ENCODE measurements at regions not wholly inside any gene's neighbourhood (a gene's known extent, or its start where the extent isn't known, plus 50 kb on each side); places are given as distances from the start of the nearest gene placed in this dataset.
A peak's percentile ranks its signal among the peaks of the same experiment; 100 is the strongest.
"Not testable (repeated sequence)": the region's sequence is repeated elsewhere in the genome, so short reads cannot be mapped to it uniquely, and the experiment has no call there.

DNA sequence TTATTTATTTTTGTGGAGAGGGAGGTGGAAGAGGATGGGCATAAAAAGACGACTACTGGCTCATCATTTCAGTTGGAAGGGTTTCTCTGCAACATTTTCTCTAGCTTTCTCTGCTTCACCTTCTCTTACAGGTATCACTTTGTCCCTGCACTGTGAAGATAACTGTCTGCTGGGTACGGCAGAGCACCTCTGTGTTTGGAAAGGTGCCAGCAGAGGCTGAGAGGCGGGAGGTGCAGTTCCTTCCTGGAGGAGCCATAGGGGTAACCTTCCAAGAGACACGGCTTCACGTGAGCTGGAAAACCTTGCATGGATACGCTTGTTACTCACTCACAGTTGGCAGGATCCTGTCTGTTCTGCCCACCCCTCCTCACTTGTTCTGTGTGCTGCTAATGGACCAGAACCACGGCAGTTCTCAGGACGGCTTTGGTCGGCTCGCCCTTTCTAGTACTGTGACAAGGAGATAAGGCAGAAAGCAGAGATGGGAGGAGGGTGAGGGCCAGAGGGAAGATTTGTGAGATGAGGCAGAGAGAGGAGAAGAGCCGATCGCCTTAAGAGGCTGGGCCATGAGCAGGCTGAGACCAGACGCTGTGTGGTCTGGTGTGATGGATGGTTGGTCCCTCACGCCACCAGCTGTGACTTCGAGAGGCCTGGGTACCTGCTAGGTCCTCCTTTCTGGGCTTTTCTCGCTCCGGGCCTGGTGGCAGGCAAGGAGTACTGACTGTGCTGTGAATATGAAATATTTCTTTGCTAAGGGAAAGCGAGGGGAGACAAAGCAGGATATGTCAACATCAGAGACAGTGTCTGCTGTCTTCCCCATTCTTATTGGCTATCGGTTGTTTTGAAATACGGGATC is 66.8 kb downstream of the MRPL57 start:
- H3K9ac ChIP-seq (ENCODE audit: low read length): no peak overlapping the region
- H3K4me3 ChIP-seq (ENCODE audit: low read length): no peak overlapping the region
- no peaks in the 10 kb centered on the region for H3K27me3 ChIP-seq (ENCODE audit: control insufficient read depth, insufficient read depth, low read length)
- H3K4me1 ChIP-seq (ENCODE audit: control insufficient read depth, insufficient read depth, low read length): no peaks in the 10 kb centered on the region
- no peaks in the 10 kb centered on the region for H3K36me3 ChIP-seq (ENCODE audit: control insufficient read depth, insufficient read depth, low read length)
- peak overlapping the region; percentile 65 for H3K27ac ChIP-seq (ENCODE audit: low read depth, low read length)

DNA sequence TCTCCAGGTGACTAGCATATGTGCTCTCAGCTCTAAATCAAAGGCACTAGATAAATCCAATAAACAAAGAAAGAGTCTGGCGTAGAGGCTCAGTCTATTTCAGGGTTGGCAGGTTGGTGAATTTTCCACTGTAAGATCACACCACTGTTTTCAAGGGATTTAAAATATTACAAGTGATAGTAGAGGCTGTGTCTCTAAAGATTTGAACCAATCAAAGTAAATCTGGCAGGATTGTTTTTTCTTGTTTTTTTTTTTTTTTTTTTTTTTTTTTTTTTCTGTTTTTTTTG is 67.4 kb downstream of the MRPL57 start:
- H3K27ac ChIP-seq (ENCODE audit: low read depth, low read length): peak overlapping the region; percentile 65
- H3K36me3 ChIP-seq (ENCODE audit: control insufficient read depth, insufficient read depth, low read length); H3K9ac ChIP-seq (ENCODE audit: low read length); H3K27me3 ChIP-seq (ENCODE audit: control insufficient read depth, insufficient read depth, low read length); H3K4me3 ChIP-seq (ENCODE audit: low read length); H3K4me1 ChIP-seq (ENCODE audit: control insufficient read depth, insufficient read depth, low read length): not testable (repeated sequence)

DNA sequence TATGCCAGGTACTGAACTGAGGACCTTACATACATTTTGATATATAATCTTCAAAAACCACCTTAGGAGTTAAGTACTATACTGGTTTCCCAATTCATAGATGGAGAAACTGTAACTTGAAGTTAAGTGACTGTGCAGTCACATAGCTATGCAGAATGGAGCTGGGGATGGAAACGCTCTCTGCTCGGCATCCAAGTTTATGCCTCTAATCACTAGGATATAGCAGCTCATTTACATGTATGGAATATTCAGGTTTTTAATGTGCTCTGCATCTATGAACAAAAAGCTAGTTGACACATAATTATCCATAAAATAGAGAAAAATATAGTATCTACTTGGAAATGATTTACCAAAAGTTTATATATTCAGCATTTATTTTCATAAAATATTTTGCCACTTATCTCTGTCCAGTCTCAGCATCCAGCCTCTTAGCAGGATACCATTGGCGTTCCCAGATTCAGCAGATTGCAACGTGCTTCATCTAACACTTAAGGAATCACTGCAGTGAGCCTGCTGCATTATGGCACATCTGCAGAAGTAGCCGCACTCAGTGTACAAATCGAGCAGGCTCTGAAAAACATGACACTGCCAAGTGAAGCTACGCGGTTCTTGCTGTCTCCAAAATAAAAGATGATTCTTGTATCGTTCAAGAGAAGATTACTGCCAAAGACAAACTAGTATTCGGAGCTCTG is 70.4 kb downstream of the MRPL57 start:
- H3K9ac ChIP-seq (ENCODE audit: low read length): no peak overlapping the region

DNA sequence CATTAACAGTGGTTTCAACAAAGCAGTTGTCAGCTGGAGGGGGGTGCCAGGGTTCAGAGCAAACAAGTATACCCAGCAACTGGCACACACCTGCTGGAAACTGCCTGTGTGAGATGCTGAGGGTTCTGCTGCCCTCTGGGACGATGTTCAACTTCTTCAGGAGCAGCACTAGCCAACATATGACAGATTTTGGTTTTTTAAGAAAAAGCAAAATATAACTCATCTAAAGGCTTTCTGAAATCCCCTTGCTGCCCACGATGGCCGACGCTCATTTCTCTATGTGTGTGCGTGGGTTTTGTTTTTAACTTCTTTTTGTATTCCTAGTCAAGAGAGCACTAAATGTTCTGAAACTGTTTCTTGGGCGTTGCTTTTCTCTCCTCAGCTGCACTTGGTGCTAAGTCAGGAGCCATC is 79.9 kb downstream of the MRPL57 start:
- Histone ChIP-seq H3K9ac (ENCODE audit: low read length) (no peak overlapping the region), H3K36me3 (ENCODE audit: control insufficient read depth, insufficient read depth, low read length) (no peaks in the 10 kb centered on the region), H3K27me3 (ENCODE audit: control insufficient read depth, insufficient read depth, low read length) (no peaks in the 10 kb centered on the region), H3K4me1 (ENCODE audit: control insufficient read depth, insufficient read depth, low read length) (no peaks in the 10 kb centered on the region), H3K4me3 (ENCODE audit: low read length) (no peak overlapping the region), H3K27ac (ENCODE audit: low read depth, low read length) (no peak overlapping the region)

More for the DNA sequence above, 70.4 kb downstream of the MRPL57 start:
- no peaks in the 10 kb centered on the region for H3K27me3 ChIP-seq (ENCODE audit: control insufficient read depth, insufficient read depth, low read length)
- no peak overlapping the region for H3K4me3 ChIP-seq (ENCODE audit: low read length)
- no peak overlapping the region for H3K27ac ChIP-seq (ENCODE audit: low read depth, low read length)
- H3K4me1 ChIP-seq (ENCODE audit: control insufficient read depth, insufficient read depth, low read length): no peaks in the 10 kb centered on the region
- no peaks in the 10 kb centered on the region for H3K36me3 ChIP-seq (ENCODE audit: control insufficient read depth, insufficient read depth, low read length)

DNA sequence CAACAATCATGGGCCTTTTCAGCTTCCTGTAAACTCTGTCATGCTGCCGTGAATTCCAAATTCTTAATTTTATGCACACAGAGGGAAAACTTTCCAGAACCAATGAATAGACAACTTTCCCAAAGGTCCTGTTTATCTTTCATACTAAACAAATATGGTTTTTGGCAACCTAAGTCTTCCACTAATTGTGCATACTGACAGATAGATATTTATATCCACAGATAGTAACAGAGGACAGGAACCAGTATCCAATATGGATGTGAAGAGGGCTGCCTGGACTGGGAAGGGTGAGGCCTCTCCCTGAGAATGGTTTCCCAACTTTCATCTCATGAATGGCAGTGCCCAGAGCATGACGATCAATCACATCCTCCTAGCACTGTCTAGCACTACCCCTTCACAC is 80.4 kb downstream of the MRPL57 start:
- Histone ChIP-seq H3K27ac (ENCODE audit: low read depth, low read length) (no peak overlapping the region), H3K27me3 (ENCODE audit: control insufficient read depth, insufficient read depth, low read length) (no peaks in the 10 kb centered on the region), H3K4me1 (ENCODE audit: control insufficient read depth, insufficient read depth, low read length) (no peaks in the 10 kb centered on the region), H3K4me3 (ENCODE audit: low read length) (no peak overlapping the region), H3K36me3 (ENCODE audit: control insufficient read depth, insufficient read depth, low read length) (no peaks in the 10 kb centered on the region), H3K9ac (ENCODE audit: low read length) (no peak overlapping the region)

DNA sequence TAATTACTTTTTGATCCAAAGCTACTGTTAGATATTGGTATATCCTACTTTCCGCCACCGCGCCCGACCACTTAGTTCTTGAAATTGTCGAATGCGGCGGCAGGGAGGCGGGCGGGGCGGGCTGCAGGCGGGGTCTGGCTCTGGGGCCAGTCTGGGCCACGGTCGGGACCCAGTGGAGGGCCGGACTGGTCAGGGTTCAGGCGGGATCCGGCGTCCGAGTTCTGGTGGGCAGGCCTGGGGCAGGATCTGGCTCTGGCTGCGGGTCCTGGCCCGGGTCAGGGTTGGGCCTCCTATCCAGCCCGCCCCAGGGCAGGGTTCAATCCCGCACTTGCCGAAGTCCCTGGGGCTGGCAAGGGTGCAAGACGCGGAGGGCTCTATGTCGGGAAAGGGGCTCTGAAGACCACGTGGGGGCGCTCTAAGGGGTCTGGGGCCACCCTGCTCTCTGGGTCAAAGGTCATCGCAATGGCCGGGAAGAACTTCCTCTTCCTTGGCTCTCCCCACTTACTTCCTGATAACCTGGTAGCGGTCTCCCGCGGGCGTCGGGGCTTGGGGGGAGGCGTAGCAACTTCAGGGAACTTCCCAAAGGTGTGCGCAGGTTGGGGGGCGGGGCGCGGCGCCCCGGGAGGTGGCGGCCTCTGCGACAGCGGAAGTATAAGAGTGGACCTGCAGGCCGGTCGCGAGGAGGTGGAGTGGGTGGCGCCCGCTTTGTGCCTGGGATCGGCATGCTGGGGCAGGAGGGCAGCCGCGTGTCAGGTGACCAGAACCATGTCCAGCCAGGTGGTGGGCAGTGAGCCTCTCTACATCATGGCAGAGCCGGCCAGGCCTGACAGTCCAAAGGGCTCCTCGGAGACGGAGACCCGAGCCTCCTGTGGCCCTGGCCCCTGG is 83.4 kb downstream of the MRPL57 start:
- Histone ChIP-seq H3K4me3 (ENCODE audit: low read length) (no peak overlapping the region), H3K9ac (ENCODE audit: low read length) (no peak overlapping the region), H3K4me1 (ENCODE audit: control insufficient read depth, insufficient read depth, low read length) (no peaks in the 10 kb centered on the region), H3K27ac (ENCODE audit: low read depth, low read length) (no peak overlapping the region), H3K27me3 (ENCODE audit: control insufficient read depth, insufficient read depth, low read length) (no peaks in the 10 kb centered on the region), H3K36me3 (ENCODE audit: control insufficient read depth, insufficient read depth, low read length) (no peaks in the 10 kb centered on the region)

DNA sequence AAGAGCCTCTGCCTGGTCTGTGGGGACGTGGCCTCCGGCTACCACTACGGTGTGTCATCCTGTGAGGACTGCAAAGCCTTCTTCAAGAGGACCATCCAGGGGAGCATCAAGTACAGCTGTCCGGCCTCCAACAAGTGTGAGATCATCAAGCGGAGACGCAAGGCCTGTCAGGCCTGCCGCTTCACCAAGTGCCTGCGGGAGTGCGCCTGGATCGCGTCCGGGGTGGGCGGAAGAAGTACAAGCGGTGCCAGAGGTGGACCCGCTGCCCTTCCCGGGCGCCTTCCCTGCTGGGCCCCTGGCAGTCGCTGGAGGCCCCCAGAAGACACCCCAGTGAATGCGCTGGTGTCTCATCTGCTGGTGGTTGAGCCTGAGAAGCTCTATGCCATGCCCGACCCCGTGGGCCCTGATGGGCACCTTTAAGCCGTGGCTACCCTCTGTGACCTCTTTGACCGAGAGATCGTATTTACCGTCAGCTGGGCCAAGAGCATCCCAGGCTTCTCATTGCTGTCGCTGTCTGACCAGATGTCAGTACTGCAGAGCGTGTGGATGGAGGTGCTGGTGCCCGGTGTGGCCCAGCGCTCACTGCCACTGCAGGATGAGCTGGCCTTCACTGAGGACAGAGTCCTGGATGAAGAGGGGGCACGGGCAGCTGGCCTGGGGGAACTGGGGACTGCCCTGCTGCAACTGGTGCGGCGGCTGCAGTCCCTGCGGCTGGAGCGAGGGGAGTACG is 84.3 kb downstream of the MRPL57 start:
- H3K27ac ChIP-seq (ENCODE audit: low read depth, low read length); H3K9ac ChIP-seq (ENCODE audit: low read length); H3K4me1 ChIP-seq (ENCODE audit: control insufficient read depth, insufficient read depth, low read length); H3K4me3 ChIP-seq (ENCODE audit: low read length); H3K27me3 ChIP-seq (ENCODE audit: control insufficient read depth, insufficient read depth, low read length); H3K36me3 ChIP-seq (ENCODE audit: control insufficient read depth, insufficient read depth, low read length): not testable (repeated sequence)

DNA sequence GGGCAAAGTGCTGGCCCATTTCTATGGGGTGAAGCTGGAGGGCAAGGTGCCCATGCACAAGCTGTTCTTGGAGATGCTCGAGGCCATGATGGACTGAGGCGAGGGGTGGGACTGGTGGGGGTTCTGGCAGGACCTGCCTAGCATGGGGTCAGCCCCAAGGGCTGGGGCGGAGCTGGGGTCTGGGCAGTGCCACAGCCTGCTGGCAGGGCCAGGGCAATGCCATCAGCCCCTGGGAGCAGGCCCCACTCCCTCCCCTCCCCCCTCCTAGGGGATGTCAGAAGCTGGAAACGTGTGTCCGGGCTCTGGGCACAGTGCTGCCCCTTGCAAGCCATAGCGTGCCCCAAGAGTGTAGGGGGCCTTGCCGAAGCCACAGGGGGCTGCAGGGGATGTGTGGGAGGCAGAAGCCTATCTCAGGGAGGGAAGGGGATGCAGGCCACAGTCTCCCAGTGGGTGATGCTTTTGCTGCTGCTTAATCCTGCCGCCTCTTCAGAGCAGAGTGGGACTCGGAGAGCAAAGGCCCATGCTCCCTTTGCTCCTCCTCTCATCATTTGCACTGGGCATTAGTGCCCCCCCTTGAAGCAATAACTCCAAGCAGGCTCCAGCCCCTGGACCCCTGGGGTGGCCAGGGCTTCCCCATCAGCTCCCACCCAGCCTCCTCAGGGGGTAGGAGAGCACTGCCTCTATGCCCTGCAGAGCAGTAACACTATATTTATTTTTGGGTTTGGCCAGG is 85.2 kb downstream of the MRPL57 start:
- H3K9ac ChIP-seq (ENCODE audit: low read length); H3K4me3 ChIP-seq (ENCODE audit: low read length); H3K27ac ChIP-seq (ENCODE audit: low read depth, low read length); H3K36me3 ChIP-seq (ENCODE audit: control insufficient read depth, insufficient read depth, low read length); H3K27me3 ChIP-seq (ENCODE audit: control insufficient read depth, insufficient read depth, low read length); H3K4me1 ChIP-seq (ENCODE audit: control insufficient read depth, insufficient read depth, low read length): not testable (repeated sequence)

DNA sequence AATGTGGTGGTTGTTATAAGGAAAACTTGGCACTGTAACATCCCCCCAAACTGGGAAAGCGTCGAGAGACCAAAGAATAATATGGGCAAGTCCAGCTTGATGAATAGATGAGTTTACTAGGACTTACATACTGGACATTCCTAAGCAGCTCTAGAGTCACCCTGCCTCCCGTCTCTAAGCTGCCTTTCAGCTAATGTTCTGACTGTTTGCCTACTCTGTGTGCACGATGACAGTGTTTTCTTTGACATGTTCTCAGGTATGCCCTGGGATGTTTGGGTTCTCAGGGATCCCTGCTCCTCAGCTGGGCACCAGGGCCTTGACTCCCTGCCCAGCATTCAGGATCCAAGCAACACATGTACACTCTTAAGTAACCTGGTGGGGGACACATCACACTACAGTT is 87.5 kb downstream of the MRPL57 start:
- H3K36me3 ChIP-seq (ENCODE audit: control insufficient read depth, insufficient read depth, low read length); H3K4me1 ChIP-seq (ENCODE audit: control insufficient read depth, insufficient read depth, low read length); H3K4me3 ChIP-seq (ENCODE audit: low read length); H3K27ac ChIP-seq (ENCODE audit: low read depth, low read length); H3K27me3 ChIP-seq (ENCODE audit: control insufficient read depth, insufficient read depth, low read length); H3K9ac ChIP-seq (ENCODE audit: low read length): not testable (repeated sequence)

DNA sequence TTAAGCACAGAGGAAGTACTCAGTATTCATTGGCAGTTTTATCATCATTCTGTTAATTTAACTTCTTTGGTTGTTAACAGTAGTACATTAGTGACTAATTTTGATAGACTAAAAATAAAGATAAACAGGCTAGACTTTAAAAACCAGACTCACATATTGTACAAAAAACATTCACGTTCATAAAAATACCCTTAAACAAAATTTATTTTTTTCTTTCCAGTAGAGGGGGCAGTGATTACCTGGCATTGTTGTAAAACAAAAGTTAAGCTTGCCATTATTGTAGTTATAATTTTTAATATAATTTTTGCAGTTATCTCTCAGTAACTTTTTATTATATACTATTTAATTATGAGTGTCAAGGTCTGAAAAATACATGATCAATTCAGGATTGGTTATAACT is 92.0 kb downstream of the MRPL57 start:
- not testable (repeated sequence) for H3K36me3 ChIP-seq (ENCODE audit: control insufficient read depth, insufficient read depth, low read length); H3K27ac ChIP-seq (ENCODE audit: low read depth, low read length); H3K4me1 ChIP-seq (ENCODE audit: control insufficient read depth, insufficient read depth, low read length); H3K27me3 ChIP-seq (ENCODE audit: control insufficient read depth, insufficient read depth, low read length); H3K4me3 ChIP-seq (ENCODE audit: low read length); H3K9ac ChIP-seq (ENCODE audit: low read length)

DNA sequence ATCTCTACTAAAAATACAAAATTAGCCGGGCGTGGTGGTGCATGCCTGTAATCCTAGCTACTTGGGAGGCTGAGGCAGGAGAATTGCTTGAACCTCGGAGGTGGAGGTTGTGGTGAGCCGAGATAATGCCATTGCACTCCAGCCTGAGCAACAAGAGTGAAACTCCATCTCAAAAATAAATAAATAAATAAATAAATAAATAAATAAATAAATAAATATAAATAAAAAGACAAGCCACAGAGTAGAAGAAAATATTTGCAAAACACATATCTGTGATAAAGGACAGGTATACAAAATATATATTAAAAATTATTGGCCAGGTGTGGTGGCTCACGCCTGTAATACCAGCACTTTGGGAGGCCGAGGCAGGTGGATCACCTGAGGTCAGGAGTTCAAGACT is 96.0 kb downstream of the MRPL57 start:
- H3K9ac ChIP-seq (ENCODE audit: low read length); H3K4me1 ChIP-seq (ENCODE audit: control insufficient read depth, insufficient read depth, low read length); H3K36me3 ChIP-seq (ENCODE audit: control insufficient read depth, insufficient read depth, low read length); H3K4me3 ChIP-seq (ENCODE audit: low read length); H3K27me3 ChIP-seq (ENCODE audit: control insufficient read depth, insufficient read depth, low read length); H3K27ac ChIP-seq (ENCODE audit: low read depth, low read length): not testable (repeated sequence)

DNA sequence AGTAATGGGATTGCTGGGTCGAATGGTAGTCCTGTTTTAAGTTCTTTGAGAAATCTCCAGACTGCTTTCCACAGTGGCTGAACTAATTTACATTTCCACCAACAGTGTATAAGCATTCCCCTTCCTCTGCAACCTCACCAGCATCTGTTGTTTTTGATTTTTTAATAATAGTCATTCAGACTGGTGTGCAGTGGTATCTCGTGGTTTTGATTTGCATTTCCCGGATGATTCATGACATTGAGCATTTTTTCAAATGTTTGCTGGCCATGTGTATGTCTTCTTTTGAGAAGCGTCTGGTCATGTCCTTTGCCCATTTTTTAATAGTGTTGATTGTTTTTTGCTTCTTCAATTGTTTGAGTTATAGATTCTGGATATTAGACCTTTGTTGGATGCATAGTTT is 98.0 kb downstream of the MRPL57 start:
- H3K27me3 ChIP-seq (ENCODE audit: control insufficient read depth, insufficient read depth, low read length); H3K4me3 ChIP-seq (ENCODE audit: low read length); H3K9ac ChIP-seq (ENCODE audit: low read length); H3K36me3 ChIP-seq (ENCODE audit: control insufficient read depth, insufficient read depth, low read length); H3K27ac ChIP-seq (ENCODE audit: low read depth, low read length); H3K4me1 ChIP-seq (ENCODE audit: control insufficient read depth, insufficient read depth, low read length): not testable (repeated sequence)

All from rectal smooth muscle tissue (tissue), 1 donor.